NT2/D1 (cell line): ENCODE measurements at regions not wholly inside any gene's neighbourhood (a gene's known extent, or its start where the extent isn't known, plus 50 kb on each side); places are given as distances from the start of the nearest gene placed in this dataset.

Experiments
- SUZ12 ChIP-seq: IDR thresholded peaks from 2 replicates; pipeline ENCODE4 v1.6.1; 2011; ENCODE audit not compliant: insufficient read length, insufficient read depth; ENCODE audit errors: extremely low read depth
- YY1 ChIP-seq: IDR thresholded peaks from 2 replicates; pipeline ENCODE4 v1.6.1; 2011; ENCODE audit not compliant: insufficient read length, insufficient read depth
- ZNF274 ChIP-seq: IDR thresholded peaks from 2 replicates; pipeline ENCODE4 v1.6.1; 2011; ENCODE audit warnings: mild to moderate bottlenecking, low read depth, low read length

DNA sequence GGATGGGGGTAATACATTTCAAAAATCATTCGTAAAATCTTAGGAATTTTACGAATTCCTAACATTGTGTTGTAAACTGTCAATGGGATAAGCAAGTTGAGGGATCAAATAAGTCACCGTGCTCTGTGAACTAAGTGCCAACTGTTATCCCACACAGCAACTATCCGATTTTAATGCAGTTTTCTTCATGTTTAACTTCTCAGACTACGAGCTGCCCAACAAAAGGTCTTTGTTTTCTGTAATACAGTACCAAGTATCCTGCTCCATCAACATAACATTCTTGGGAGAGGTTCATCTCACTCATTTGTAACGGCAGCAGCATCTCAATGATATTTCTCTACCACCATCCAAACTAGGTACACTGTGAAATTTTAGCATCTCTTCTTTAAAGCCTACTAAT, 654.1 kb upstream of the LMCD1 start:
- no peak for TF ChIP-seq SUZ12
- TF ChIP-seq YY1, result no peak
- TF ChIP-seq ZNF274, result no peak
